ENCODE measurements at regions not wholly inside any gene's neighbourhood (a gene's known extent, or its start where the extent isn't known, plus 50 kb on each side); places are given as distances from the start of the nearest gene placed in this dataset.
A peak's percentile ranks its signal among the peaks of the same experiment; 100 is the strongest.

GRCh38 chr2:158743879-158744278 lies 51.2 kb upstream of the DAPL1 start:
- peaks cover 12% of the 10 kb centered on the region for H3K27me3 Mint-ChIP-seq (ENCODE audit: insufficient read depth)

GRCh38 chr2:158745067-158745865 lies 49.9 kb upstream of the DAPL1 start:
- peak; percentile 77 for TF ChIP-seq CTCF (IDR thresholded peaks at IDR 0.05)
- H3K9me3 Mint-ChIP-seq = no peaks in the 10 kb centered on the region
- H3K4me1 Mint-ChIP-seq (ENCODE audit: low read depth) = peaks cover 18% of the 10 kb centered on the region
- no peak overlapping the region for H3K27ac Mint-ChIP-seq
- H3K4me3 Mint-ChIP-seq = no peak overlapping the region
- peaks cover 18% of the 10 kb centered on the region for H3K27me3 Mint-ChIP-seq (ENCODE audit: insufficient read depth)
- no peaks in the 10 kb centered on the region for H3K36me3 Mint-ChIP-seq (ENCODE audit: low read depth)
- DNase-seq = peak; percentile 41

More at GRCh38 chr2:158743879-158744278, 51.2 kb upstream of the DAPL1 start:
- Mint-ChIP-seq H3K4me1 (ENCODE audit: low read depth) (peaks cover 27% of the 10 kb centered on the region), H3K9me3 (no peaks in the 10 kb centered on the region), H3K4me3 (no peak overlapping the region), H3K27ac (no peak overlapping the region), H3K36me3 (ENCODE audit: low read depth) (no peaks in the 10 kb centered on the region)
- DNase-seq = no peak
- no peak for TF ChIP-seq CTCF (IDR thresholded peaks at IDR 0.05)
